ELR (cell line): ENCODE measurements at regions not wholly inside any gene's neighbourhood (a gene's known extent, or its start where the extent isn't known, plus 50 kb on each side); places are given as distances from the start of the nearest gene placed in this dataset.

ENCODE experiments used
- DNase-seq: peaks from one replicate; pipeline ENCODE4 v3.0.0-alpha.2; 2015; ENCODE audit warnings: low read depth

DNA sequence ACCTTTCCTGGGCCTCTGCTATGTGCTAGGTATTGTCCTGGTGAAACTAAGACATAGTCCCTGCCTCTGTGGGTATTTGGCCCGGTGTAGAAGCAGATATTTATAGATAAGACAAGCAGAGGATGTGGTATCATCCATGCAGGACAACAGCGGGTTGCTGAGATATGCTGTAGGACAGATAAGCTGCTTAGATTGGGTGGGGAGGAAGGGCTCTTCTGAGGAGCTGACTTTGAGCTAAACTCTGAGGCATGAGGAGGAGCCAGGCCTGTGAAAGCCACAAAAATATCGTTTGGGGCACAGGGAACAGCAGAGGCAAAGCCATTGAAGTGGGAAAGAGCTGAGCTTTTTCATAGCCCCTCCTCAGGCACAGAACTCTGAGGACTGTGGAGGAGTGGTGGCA, 492.5 kb upstream of the CFAP20DC start:
- DNase-seq, result no peak

DNA sequence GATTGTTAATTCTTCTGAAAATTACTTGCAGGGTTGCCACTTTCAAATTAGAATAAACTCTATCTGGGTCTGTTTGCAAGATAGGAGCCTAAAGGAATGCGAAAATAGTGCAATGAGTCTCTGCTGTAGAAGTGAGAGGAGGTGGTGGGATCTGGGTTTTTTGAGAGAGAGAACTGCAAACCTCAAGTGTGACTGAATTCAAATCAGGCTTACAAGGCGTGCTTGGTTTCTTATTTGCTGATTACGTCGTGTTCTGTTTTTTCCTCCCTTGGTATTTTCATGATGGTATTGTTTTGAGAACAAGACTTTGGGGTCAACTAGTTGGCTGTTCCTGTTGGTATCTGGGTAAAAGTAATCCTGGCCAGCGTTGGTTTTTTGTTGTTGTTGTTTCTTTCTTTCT, 490.9 kb upstream of the CFAP20DC start:
- no peak for DNase-seq

DNA sequence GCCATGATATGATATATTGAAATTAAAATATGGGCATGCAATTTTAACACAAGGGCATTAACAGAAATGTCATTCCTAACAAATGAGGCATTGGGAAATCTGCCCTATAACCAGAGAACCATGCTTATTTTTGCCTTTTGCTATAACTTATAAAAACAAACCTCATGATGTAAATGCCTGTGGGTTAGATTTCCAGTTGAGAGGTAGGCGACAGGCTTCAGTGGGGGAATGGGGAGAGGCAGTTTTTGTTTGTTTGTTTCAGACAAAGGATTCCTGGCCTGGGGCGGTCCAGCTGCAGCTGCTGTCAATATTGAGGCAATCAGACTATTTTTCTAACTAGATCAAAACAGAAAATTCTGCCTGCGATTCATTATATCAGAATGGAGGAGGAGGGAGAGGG, 490.4 kb upstream of the CFAP20DC start:
- no peak for DNase-seq

GRCh38 chr3:59538753-59539432, 489.1 kb upstream of the CFAP20DC start:
- DNase-seq, result no peak

DNA sequence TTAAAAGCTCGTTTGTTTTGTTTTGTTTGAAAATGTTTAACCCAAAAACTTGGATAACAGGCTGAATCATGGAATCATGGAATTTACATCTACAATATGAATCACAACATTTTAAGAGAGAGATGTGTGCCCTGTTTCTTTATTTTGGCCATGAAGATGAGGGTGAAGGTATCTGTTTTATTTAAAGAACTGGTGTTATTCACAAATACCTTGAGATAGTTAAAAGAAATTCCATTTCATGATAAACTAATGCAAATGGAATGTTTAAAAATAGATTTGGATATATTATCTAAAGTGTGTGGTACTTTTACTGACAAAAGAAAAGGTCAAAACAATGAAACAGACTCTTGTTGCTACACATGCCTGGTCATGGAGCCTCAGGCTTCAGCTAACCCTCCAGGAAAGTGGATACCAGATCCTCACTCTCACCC, 486.0 kb upstream of the CFAP20DC start:
- no peak for DNase-seq

DNA sequence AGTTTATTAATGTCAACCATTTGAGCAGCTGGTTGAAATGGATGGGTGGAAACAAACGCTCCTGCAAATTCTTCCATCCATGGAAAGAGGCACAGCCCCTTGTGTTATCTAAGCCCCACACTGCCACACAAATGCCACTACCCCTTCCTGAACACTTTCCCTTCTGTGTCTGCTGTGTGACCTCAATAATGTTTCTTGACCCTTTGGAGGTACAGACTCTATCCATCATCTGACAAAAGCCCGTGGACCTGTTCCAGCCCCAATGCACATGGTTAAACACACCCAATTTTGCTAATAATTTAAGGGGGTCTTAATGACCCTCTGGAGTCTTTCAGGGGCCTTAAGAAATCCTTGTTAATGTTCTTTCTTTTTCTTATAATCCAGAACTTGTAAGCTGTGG, 482.2 kb upstream of the CFAP20DC start:
- DNase-seq, result no peak

- no peak for DNase-seq
Observed at GRCh38 chr3:59531066-59531745, 481.4 kb upstream of the CFAP20DC start.

- no peak for DNase-seq
Observed at GRCh38 chr3:59528251-59528650, 478.4 kb upstream of the CFAP20DC start.

GRCh38 chr3:59527493-59527892, 477.7 kb upstream of the CFAP20DC start:
- no peak for DNase-seq

DNA sequence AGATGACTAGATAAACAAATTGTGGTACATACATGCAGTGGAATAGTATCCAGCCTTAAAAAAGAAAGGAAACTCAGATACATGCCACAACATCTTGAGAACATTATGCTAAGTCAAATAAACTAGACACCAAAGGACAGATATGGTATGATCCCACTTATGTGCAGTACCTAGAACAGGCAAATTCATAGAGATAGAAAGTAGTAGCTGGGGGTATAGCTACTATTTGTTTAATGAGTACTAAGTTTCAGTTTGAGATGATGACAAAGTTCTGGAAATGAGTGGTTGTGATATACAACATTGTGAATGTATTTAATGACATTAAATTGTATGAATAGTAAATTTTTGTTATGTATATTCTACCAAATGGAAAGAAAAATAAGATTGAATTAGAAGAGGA, 477.2 kb upstream of the CFAP20DC start:
- DNase-seq, result no peak

- DNase-seq, result no peak
Observed at GRCh38 chr3:59522550-59522949, 472.7 kb upstream of the CFAP20DC start.

DNA sequence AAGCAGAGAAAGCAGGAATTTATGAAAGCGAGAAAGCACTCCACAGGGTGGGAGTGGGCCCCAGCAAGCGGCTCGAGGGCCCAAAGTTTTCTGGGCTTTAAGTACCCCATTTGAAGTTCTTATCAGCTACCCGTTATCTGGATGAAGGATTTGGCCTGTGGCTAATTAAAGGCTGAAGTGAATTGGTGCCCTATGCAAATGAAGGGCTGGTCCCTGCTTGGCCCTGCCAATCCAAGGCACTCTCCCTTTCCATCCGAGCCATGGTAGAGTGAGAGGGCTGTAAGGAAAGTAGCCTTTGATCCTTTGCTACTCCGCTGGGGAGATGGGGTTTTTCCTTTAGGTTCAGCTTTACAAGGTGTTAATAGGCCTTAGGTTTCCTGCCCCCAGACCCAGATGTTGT, 469.3 kb upstream of the CFAP20DC start:
- DNase-seq, result no peak

DNA sequence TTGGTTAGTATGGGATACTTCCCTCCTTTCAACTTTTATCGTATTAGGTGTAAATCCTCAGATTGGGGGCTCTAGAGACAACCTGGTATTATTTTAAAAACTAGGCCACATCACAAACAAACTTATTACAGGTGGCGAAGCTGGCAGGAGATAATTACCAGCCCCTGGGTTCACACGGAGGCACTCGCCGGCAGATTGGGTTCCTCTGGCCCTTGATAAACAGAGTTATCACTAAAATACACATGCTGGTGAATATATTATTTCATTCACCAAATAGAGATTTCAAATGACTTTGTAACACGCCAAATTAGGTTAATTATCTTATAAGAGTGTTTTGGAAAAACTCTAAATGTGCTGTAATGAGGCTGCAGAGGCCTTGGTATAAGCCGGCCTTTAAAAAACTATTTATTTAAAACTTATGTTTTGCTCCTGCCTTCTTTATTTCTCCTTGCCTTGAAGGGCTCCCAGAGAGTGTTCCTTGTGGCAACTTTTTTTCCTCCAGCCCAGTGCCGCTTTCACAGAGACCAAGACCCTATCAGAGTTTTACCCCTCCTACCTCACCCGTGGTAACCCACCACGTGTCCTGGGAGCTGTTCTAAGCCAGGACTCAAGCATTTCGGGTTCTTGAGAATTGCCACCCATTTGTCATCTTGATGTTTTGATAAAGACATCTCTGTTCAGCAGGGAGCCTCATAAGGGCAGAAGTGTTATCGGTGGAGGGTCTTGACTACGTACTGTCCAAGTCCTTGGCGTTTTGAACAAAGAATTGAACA, 468.6 kb upstream of the CFAP20DC start:
- DNase-seq, result no peak

DNA sequence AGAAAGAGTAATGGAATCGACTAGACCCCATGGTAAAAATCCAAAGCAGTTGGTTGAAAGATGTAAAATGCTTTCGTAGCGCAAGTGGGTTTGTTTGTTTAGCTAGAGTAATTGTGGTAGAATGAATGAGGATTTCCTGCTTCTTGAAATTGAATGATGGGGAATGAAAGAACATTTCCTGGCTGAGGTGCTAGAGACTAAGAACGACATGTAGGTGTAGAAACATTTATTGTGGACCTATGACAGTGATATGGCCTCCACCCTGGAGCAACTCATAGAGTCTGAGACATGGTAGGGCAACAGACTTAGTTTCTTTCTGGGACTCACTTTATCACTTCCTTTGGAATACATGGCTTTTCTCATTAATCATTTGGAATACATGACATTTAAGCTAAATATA, 467.6 kb upstream of the CFAP20DC start:
- no peak for DNase-seq

- no peak for DNase-seq
Observed at GRCh38 chr3:59515966-59516365, 466.1 kb upstream of the CFAP20DC start.

DNA sequence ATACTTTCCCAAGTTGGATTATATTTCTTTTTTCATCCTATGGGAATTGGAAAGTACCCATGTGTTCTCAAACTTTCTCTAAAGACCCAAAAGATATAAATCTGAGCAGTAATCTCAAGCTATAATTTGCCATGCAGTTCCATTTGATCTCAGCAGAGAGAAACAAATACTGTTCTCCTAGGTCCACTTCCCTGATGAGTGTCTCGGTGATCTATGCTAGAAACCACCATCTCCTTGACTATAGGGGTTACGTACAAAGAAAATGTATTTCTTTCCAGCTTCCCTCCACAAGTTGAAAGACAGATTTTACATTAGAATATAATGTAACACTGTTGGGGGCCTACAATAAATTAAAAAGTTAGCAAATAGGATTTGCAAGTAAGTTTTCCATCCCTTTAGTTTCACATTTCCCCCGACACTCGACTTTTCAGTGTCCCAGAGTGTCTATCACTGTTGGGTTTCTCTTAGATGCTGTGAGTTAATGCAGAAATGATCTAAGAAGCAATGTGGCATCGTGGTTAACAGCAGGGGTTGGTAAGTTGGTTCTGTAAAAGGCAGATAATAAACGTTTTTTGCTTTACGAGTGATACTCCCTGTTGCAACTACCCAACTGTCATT, 465.1 kb upstream of the CFAP20DC start:
- DNase-seq, result no peak

GRCh38 chr3:59513570-59513969, 463.7 kb upstream of the CFAP20DC start:
- no peak for DNase-seq

DNA sequence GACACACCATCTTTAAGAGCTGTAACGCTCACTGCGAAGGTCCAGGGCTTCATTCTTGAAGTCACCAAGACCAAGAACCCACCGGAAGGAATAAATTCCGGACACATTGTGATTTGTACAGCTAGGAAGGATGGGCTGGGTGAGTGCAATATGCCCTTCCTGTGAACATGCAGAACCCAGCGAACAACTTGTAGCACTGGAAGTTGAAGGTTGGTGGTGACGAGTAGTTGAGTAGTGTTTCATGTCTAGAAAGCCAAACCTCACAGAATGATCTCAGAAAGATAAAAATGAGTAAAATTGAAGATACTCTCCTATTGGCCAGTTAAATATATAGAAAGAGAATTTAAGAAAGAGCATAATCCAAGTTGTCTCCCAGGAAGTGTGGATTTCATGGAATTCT, 462.2 kb upstream of the CFAP20DC start:
- no peak for DNase-seq

- DNase-seq, result no peak
Observed at GRCh38 chr3:59510576-59510975, 460.8 kb upstream of the CFAP20DC start.

DNA sequence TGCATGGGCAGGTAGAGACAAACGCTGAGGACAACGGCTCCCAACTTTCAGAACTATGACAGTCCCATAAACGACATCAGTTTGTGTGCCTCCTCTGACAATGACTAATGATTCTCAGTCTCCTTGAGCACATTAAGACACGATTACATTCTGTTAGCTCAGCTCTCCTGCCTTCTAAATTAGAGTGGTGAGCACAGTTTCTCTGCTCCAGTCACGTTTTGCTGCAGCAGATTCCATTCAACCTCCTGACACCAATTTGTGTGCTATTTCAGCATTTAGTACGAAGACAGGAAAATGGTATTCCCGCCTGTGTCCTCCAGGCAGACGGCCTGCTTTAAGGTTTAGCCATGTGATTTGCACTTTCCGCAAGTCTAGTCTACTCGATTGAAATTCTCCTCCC, 458.4 kb upstream of the CFAP20DC start:
- no peak for DNase-seq

DNA sequence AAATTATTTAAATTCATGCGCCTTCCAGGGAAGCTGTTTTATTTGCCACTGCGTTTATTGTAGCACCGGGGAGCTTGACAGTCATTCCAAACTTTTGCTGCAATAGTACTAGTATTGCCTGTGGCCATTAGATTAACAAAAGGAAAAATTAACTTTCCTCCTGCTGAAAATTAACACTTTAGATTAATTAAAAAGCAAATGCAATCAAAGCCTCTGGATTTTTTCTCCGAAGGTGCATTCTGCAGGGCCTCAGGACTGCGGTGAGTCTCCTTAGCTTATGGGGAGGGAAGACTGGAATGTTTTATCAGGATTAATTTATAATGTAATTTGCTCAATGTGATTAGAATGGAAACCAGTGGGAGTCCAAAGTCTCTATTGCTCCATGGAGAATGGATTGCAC, 456.4 kb upstream of the CFAP20DC start:
- DNase-seq, result no peak

GRCh38 chr3:59503441-59503840, 453.6 kb upstream of the CFAP20DC start:
- DNase-seq, result no peak

DNA sequence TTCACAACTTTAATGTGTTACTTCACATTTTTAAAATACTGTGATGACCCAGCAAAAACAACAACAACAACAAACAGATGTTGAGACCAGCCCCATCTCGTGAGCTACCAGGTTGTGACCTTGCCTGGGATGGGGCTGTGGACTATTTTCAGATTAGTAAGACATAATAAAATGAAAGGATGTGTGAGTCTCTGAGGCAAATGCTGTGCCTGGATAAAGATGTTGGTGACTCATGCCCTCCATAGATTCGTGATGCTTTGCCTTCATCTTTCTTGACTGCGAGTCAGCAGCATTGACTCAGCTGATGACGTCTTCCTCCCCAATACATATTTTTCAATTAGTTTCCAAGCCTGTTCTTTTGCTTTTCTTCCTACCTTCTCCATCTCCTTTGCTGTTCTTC, 453.0 kb upstream of the CFAP20DC start:
- DNase-seq, result peak; percentile 33
